ENCODE measurements at regions not wholly inside any gene's neighbourhood (a gene's known extent, or its start where the extent isn't known, plus 50 kb on each side); places are given as distances from the start of the nearest gene placed in this dataset.
A peak's percentile ranks its signal among the peaks of the same experiment; 100 is the strongest.
"Not testable (repeated sequence)": the region's sequence is repeated elsewhere in the genome, so short reads cannot be mapped to it uniquely, and the experiment has no call there.

DNA sequence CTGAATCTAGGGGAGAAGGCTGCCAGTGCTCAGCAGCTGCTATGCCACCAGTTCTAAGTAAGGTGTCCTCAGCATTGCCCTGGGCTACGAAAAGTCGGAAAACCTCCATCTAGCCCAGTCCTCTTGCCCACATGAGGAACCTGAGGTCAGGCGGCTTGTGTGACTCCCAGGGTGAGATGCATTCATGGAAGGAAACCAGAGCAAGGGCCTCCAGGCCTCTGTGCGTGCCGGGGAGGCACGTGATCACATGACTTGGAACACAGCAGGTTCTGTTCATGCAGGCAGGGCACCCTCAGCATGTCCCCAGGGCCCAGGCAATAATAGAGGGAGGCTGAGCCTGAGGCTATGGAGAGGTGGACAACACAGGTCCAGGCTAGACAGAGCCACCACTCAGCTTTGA, 312.5 kb upstream of the DUSP10 start:
- no peak for DNase-seq

DNA sequence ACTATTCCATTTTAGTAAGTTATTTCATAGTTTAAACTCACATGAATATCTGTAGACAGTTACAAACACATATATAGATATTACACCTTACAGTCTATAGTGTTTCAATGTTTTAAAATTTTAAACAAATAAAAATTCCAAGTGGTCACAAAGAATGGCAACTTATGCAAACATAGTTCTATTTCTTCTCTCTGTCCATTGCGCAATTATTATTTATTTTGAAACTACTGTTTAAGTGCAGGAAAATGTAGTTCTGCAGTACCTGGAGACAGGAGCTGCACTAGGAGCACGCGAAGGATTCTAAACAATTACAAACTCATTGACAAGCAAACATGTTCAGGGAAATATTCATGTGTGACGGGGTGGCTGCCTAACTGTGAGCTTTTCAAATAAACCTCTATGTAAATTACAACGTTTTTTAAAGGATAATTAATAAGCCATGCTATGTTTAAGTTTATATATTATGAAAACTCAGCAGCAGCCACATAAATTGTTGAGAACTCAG, 312.0 kb upstream of the DUSP10 start:
- no peak for DNase-seq

DNA sequence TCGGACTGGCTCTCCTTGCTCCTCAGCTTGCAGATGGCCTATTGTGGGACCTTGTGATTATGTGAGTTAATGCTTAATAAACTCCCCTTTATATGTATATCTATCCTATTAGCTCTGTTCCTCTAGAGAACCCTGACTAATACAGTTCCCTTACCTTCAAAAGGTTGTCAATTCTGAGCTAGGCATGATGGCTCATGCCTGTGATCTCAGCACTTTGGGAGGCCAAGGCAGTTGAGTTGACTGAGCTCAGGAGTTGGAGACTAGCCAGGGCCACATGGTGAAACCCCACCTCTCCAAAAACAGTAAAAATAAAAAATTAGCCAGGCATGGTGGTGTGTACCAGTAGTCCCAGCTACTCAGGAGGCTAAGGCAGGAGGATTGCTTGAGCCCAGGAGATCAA, 309.4 kb upstream of the DUSP10 start:
- peak; percentile 25 for DNase-seq

DNA sequence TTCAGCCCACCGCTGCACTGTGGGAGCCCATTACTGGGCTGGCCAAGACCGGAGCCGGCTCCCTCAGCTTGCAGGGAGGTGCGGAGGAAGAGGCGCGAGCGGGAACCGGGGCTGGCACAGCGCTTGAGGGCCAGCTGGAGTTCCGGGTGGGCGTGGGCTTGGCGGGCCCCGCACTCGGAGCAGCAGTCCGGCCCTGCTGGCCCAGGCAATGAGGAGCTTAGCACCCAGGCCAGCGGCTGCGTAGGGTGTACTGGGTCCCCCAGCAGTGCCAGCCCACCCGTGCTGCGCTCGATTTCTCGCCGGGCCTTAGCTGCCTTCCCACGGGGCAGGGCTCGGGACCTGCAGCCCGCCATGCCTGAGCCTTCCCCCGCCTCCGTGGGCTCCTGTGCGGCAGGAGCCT, 307.8 kb upstream of the DUSP10 start:
- DNase-seq: not testable (repeated sequence)

DNA sequence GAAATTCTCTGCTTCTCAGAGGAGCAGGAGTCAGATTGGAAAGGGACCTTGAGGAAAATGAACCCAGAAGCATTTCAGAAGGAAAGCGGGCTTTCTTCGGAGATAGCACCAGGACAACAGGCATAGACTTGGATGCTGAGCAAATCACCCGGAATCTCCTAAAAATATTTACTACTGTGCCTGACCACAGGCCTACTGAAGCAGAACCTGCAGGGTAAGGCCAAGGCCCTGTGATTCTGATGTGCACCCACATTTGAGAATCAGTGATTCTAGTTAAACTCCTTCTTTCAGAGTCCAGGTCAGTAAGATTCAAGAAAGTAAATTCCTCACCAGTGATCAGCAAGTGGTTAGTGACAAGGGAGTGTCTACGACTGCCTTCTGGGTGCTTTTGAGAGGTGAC, 307.3 kb upstream of the DUSP10 start:
- no peak for DNase-seq

DNA sequence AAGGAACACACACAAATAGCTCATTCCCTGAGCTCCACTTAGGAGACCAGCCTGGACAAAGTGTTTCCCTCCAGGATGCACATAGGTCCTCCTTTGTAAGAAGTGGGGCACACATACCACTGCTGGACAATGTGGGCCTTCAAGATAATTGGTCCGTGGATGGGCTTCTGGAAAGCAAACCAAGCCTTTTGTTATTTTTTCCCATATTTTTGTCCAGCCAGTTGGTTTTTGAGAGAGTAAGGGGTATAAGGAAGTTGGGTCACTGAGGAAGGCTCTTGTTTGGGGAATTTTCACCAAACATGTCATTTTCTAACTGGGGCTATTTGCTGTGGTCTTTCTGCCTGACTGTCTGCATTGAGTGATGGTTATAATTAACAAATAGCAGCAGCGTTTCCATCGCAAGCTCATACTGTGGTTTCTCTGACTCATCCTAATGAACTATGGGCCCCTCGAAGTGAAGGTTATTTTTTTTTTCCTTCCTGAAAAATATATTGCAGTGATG, 306.3 kb upstream of the DUSP10 start:
- DNase-seq: peak; percentile 9

DNA sequence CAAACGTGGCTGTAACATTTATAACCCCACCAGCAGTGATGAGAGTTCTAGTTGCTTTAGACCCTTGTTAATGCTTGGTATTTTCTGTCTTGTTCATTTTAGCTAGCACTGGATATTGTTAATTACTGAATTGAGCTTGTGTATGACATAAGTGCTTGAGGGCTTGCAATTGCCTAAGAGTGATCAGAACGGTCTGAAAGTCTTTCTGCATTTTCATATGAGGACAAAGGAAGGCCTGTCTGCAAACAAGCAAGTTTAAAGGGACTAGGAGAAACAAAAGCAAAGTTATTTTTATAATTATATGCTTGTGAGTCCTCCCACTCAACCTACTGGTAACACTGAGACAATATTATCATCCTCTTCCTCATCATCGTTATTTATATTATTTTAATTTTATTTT, 305.5 kb upstream of the DUSP10 start:
- no peak for DNase-seq

DNA sequence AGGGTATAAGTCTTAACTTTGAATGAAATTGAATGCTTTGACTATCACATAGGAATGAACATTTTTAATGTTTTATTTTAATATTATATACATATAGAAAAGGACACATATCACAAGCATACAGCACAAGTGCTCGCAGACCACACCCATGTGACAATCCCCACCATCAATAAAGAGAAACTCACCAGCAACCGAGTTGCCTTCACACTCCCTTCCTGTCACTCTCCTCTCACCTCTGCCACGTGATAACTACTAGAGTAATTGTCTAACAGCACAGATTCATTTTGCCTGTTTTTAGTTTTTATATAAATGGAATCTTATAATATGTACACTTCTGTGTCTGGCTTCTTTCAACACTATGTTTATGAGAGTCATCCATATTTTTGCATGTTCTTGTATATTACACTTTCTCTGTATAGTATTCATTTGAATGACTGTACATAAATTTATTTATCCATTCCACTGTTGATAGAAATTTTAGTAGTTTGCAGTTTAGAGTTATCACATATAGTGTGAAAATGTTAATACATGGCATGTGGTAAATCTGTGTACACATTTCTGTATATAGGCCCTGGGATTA, 304.9 kb upstream of the DUSP10 start:
- no peak for DNase-seq

DNA sequence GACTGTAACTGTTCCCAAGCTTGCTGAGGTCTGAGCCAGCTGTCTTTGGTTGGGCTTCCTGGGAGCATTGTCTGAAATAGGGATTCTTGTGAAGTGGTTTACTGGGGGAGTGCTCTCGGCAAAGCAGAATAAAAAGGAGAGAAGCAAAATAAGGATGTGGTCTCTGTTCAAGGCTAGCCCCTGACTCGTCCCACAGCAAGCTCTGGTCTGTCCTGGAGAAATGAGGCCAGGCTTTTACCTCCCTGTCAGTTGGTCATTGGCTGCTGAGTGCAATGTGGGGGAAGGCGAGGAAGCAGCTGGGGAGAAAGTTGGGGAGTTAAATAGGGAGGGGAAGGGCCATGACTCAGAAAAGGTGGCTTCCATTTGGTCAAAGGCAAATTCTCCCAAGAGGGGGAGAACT, 303.9 kb upstream of the DUSP10 start:
- DNase-seq: no peak

DNA sequence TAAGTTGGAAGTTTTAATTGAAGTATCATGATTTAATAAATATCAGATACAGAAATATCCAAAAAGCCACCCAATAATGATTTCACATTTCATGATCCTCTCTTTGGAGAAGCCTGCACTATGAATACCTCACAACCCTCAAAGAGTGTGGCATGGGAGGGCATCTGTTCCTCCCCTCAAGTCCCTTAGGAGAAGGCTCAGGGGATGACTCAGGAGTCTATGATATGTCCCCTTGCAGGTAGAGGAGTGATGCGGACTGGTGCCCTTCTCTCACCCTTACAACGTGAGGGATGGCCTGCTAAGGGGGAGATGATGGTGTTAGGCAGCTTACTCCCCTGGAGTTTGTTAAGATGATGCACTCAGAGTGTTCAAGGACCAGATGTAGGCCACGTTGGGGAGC, 303.3 kb upstream of the DUSP10 start:
- no peak for DNase-seq

DNA sequence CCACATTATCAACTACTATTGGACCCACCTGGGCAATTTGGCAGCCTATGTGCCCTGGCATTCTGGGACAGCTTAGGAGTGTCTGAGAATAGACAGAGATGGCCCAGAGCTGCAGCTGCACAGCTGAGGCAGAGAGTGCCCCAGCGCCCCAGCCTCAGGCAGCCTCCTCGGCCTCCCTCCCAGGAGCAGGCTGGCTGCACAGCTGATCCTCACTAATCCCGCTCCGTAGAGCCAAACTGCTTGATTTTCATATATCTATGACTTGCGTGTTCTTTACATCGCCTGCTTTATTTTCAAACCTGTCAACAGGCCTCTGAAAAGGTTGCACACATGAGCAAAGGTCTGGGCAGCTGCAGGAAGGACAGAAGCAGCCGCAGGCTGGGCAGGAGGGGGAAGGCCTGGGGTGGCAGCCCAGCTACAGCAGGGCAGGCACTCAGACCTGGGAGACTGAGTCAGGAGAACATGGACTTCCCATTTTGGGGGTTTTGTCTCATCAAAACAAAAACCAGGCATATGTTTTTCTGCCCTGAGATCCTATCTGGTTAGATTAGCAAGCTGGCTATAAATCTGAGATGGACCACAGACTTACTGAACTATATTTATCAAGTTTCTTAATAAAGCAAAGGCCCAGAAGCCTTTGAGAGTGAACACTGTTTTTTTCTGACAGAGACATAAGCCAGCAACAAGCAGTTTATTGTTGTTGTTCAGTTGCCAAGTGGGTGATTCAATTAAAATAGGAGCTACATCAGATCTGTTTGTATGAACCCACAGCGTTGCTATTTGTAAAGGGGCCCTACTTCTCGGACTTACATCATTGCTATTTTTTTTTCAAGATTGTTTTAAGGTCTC, 301.8 kb upstream of the DUSP10 start:
- no peak for DNase-seq

DNA sequence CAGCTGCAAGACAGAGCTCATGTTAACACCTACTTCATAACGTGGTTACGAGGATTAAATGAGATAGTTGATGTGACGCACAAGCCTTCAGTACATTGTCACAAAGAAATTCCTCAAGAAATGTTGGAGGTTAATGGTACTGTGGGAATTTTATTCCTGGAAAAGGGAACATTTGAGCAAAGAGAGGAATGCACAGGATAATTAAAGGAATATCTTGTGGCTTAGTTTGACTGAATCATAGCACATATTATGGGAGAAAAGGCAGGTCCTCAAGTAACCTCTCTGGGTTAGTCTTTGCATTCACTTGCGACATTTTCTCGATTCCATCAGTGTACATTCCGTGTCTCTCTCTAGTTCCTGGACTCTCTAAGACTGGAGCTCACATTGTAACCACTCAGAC, 300.2 kb upstream of the DUSP10 start:
- DNase-seq: no peak

DNA sequence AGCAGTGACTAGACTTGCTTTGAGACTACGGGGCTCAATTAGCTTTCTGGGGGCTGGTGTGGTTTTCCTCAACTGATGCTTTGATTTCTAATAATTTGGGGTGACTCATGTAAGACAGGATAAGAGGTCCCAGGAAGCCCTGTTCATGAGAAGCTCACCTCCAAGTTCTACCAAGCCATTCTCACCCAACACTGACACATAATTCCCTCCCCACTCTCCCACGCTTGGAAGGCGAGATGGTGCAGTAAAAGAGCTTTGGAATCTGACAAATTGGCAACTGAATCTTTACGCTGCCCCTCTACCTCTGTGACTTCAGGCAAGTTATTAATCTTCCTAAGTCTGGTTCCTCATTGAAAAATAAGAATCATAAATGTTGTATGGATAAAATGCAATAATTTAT, 299.1 kb upstream of the DUSP10 start:
- no peak for DNase-seq

DNA sequence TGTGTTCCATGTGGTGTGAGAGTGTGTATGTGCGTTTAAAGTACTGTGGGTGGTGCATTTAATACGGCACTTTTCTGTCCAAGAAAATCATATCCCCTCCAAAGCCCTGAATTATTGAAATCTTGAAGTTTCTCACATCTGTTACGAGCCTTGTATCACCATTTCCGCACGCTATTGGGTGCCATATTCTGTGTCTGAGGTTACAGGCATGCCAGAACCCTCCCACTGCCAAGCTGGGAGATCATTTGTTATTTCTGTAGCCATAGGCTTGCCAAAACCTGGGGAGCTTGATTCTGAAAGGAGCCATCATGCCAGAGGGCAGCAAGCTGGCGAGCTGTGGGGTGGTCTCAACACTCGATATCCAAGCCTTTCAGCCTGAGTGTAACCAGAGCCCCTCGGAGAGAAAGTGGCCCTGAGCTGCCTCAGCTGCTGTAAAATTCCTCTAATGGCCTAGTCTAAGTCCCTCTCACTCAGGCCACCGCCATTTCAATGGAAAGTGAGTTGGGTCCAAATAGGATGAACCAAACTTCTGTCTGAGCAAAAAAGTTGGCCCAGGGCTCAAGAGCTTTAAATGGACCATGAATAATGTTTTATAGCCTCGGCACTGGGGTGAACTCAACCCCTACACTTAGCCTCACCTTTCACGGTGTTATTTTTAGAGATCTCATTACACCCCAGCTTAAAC, 298.4 kb upstream of the DUSP10 start:
- DNase-seq: no peak

DNA sequence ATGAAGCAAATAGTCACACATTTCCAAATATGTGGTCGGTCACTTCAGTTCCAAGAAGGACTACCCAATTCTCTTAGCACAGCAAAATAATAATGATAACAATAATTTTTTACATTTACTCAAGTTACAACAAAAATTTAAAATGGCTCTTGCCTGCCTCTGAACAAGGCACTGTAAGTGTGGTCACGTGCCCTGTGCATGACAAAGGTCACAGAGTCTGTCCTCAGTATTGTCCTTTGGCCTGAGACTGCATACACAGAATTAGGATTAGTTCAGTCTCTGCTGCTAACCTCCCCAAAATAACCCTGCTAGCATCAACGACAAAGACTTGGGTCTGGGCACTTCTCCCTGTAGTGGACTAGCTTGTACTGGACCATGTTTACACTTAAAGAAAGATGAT, 297.1 kb upstream of the DUSP10 start:
- DNase-seq: no peak

DNA sequence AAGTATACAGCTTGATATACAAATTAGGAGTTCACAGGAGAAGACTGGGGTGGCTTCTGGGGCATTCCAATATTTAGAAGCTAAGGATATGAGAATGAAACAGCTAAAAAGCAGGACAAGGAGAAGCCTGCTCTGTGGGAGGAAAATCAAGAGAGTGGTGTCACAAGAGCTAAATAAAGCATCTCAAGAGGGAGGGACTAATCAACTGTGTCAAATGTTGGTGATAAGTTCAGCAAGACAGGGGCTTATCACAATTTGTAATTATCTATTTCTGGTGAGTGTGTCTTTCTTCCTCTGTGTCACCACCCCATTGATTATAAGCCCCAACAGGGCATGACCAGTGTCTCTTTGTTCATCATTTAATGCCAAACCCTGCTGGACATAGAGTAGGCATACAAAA, 295.8 kb upstream of the DUSP10 start:
- no peak for DNase-seq

DNA sequence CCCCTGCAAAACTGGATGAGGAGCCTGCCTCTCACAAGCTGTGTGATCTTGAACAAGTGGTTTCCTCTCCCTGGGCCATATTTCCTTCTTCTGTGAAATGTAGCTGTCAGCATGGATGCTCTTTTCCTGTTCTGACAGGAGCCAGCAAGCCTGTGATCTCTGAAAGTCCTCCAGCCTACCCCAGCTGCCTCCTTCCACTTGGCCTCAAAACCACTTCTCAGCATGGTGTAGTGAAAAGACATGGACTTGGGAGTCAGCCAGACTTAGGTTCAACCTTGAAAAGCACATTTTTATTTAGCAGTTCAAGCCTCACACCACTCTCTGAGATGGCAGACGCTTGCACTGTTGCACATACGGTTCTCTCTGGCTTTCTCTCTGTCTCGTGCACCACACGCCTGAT, 292.9 kb upstream of the DUSP10 start:
- DNase-seq: no peak

DNA sequence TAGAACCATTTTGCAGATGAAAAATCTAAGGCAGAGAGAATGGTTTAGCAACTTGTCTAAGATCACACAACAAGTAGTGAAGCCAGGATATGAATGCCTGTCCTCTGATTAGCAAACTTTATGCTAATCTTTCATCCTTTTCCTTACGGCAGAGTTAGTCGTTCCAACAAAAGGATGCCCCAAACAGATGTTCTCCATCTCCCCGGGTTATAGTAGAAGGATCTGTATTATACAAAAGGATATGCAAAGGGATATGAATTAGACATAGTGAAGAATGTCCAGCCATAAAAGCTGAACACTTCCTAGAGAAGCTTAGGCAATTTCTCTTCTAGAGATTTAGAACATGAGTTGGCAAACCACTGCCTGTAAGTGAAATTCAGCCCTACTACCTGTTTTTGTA, 291.6 kb upstream of the DUSP10 start:
- no peak for DNase-seq

DNA sequence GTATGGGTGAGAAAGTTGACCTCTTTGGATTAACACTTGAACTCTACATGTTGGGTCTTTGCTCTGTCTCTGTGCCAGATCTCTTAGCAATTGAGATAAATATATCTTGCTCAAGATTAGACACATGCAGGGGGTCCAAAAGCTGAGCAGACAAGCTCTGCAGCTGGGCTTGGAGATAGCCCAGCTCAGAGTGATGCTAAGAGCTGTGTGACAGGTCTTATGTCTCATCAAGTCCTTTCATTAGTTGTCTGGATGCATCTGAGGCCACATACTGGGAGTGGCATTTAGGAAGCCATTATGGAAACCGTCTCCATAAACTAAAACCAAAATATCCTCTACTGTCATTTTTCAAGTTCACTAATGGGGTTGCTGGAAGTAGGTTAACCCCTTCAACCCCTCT, 289.4 kb upstream of the DUSP10 start:
- DNase-seq: no peak

DNA sequence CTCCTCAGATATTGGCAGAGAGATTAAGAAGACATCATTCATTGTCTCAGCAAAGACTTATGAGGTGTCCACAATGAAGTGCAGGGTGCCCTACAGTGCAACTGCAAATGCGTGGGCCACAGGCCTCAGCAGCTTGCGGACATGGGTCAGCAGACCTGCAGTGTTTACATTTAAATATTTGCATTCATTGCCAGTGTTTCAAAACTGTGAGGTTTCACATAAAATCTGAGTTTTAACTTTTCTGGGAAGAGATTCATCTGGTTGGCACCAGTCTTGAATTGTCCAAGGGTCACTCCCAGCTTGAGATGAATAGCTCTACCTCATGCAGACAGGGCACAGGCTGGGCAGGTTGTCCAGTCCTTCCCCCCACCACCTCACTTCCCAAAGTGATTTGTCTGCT, 286.8 kb upstream of the DUSP10 start:
- DNase-seq: no peak

DNA sequence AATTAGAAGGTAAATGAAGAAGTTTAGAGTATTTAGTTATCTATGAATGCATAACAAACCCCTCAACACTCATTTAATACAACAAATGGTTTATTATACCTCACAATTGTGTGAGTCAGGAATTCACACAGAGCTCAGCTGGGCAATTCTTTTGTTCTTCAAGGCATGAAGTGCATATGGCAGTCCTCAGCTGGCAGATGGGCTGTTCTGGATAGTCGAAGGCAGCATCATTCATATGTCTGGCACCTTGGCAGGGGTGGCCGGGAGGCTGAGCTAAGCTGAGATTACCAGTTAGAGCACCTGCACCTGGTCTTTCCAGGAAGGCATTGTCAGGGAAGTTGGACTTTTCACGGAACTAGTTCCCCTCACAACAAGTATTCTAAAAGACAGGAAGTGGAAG, 286.2 kb upstream of the DUSP10 start:
- DNase-seq: no peak

DNA sequence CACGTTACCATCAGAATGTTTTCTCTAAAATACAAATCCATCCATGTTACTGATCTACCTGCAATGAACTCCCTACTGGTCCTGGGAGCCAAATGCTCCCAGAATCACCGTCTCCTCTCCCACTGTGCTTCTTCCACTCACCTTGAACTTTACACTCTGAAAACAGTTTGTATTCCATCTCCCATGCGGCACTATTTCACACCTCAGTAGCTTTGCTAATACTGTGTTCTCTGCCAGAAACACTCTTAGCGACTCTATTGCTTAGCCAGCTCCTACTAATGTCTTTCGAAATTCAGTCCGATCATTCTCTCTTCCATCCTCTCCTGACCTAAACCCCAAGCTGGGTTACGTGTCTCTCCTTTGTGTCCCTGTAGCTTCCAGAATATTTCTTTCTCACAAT, 284.4 kb upstream of the DUSP10 start:
- no peak for DNase-seq

DNA sequence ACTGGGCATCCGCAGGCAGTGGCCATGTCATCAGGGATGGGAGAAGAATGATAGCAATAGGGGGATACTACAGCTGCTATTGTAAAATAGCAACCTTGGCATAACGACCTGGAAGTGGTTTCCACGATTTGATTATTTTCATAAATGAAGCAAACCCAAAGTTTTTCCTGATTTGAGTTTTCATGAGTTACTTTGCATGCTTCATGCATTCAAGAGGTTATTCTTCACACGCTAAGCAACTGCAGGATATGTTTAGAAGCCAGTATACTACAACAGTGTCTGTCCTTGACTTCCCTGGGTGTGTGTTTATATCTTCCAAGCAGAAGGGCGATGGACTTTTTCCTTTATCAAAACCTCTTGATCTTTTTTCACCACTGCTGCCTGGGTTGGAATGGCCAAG, 281.1 kb upstream of the DUSP10 start:
- no peak for DNase-seq

DNA sequence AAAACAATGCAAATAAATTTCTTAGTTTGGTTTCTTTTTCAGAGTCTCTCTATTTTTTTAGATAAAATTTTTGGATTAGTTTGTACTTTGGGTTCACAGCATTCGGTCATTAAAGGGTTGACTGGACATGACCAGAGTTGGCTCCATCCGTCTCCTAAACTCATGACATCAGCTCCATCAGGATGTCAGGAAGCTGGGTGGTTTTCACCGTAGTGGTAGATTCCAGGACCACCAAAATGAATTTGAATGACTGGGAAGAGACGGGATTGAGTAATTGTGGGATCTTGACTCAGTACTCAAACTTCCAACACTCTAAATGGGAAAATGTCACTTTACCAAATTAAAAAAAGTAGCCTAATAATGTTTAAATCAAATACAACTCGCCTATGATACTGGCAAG, 279.2 kb upstream of the DUSP10 start:
- no peak for DNase-seq

All from hematopoietic multipotent progenitor cell treated with erythropoietin and hydrocortisone succinate and interleukin-3 and kit ligand, for 8 days (in vitro differentiated cells).